ENCODE measurements at regions not wholly inside any gene's neighbourhood (a gene's known extent, or its start where the extent isn't known, plus 50 kb on each side); places are given as distances from the start of the nearest gene placed in this dataset.

GRCh38 chr10:71103961-71104360 is 108.4 kb upstream of the UNC5B start:
- no peak for TF ChIP-seq CTCF (conservative IDR thresholded peaks at IDR 0.05)
- no peak for TF ChIP-seq EZH2 (IDR thresholded peaks at IDR 0.05; ENCODE audit: low read depth)
